ENCODE measurements at regions not wholly inside any gene's neighbourhood (a gene's known extent, or its start where the extent isn't known, plus 50 kb on each side); places are given as distances from the start of the nearest gene placed in this dataset.

DNA sequence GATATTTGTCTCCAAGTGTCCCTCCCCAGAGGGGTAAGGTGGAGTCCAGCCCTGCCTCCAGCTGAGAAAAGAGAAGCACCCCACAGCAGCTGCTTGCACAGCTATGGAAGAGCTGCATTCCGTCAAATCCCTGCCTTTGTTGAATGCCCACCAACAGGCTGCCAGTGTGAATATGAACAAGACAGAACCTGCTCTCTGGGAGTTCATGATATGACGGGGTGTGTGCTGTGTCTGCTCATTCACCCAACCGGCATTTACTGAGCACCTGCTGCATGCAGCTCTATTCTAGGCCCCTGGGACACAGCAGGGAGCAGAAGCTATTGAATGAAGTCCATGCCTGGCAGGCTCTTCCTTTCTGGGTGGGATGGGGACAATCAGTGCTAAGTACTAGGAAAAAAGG, 238.8 kb downstream of the GADD45G start:
- no peak for TF ChIP-seq ZNF274 (IDR thresholded peaks at IDR 0.05; ENCODE audit: low read depth, low read length)
- no peak for TF ChIP-seq YY1 (IDR thresholded peaks at IDR 0.05; ENCODE audit: insufficient read depth, insufficient read length)
- no peak for TF ChIP-seq SUZ12 (IDR thresholded peaks at IDR 0.05; ENCODE audit: extremely low read depth, insufficient read depth, insufficient read length)
